ENCODE measurements at regions not wholly inside any gene's neighbourhood (a gene's known extent, or its start where the extent isn't known, plus 50 kb on each side); places are given as distances from the start of the nearest gene placed in this dataset.
"Not testable (repeated sequence)": the region's sequence is repeated elsewhere in the genome, so short reads cannot be mapped to it uniquely, and the experiment has no call there.

DNA sequence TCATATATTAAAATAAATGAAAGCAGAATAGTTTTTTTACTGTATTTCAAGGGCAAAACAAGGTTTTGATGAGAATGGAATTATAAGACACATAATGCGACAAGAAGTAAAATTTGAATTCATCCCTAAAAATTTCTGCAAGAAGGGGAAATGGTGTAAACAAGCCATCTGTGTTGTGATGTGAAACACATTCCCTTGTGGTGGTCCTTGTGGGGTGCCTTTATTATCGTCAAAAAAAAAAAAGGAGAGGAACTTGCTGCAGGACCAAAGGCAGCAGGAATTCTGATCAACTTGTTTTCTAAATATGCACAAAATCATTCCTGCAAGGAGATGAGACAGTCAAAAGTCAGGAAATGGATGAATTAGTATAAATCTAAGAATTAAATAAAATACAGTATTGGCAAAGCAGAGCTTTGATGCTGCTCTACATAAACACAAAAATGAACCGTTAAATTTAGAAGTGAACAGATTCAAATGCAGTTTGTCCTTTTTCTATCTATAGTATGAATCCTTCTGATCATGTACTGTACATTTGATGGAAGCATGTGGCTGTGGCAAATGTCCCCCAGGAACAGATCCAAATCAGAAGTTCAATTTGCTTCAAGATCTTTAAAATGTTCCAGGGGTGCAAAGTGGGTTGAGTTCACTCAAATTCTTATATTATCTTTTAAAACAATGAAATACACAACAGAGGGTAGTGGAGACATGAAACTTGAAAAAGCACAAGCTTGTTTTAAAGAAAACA, 818.8 kb downstream of the PLCL1 start:
- Histone ChIP-seq H3K4me3 (no peak overlapping the region), H3K27ac (no peak overlapping the region)
- TF ChIP-seq, protein P1, sequence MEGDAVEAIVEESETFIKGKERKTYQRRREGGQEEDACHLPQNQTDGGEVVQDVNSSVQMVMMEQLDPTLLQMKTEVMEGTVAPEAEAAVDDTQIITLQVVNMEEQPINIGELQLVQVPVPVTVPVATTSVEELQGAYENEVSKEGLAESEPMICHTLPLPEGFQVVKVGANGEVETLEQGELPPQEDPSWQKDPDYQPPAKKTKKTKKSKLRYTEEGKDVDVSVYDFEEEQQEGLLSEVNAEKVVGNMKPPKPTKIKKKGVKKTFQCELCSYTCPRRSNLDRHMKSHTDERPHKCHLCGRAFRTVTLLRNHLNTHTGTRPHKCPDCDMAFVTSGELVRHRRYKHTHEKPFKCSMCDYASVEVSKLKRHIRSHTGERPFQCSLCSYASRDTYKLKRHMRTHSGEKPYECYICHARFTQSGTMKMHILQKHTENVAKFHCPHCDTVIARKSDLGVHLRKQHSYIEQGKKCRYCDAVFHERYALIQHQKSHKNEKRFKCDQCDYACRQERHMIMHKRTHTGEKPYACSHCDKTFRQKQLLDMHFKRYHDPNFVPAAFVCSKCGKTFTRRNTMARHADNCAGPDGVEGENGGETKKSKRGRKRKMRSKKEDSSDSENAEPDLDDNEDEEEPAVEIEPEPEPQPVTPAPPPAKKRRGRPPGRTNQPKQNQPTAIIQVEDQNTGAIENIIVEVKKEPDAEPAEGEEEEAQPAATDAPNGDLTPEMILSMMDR (IDR thresholded peaks at IDR 0.05), result no peak
- DNase-seq (ENCODE audit: low spot score), result no peak

DNA sequence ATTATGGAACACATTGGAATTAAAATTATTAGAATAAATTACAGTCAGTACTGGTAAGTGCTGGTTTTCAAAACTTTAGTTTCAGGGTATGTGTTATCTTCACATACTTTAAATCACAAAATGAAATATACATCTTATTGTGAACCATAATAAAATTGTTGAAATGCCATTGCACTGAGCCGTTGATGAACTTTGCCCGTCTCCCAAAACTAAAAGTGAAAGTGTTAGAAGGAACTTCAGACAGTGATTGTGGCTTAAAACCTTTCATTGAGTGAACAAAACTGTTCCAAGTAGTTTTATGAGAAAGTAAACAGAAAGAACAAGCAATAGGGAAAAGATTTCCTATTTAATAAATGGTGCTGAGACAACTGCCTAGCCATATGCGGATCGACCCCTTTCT, 811.6 kb downstream of the PLCL1 start:
- Histone ChIP-seq H3K4me3 (no peak overlapping the region), H3K27ac (no peak overlapping the region)
- TF ChIP-seq, protein P1 (IDR thresholded peaks at IDR 0.05), result no peak
- DNase-seq (ENCODE audit: low spot score), result no peak

DNA sequence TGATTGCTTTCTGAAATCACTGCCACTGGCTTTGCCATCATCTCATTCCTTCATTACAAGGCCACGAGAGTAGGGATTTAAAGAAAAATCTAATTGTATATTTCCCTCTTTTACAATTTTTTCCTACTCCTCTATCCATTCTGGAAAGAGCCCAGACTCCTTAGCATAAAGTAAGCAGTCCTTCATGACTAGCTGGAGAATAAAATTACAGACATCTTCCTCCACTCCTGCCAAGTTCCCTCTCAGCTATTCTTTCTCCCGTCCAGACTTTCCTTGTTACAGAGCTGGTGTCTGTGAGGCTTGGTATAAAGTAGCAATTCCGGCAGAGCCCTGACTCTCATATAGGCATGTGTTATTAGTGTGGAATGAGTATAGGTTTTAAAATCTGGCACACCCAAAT, 806.8 kb downstream of the PLCL1 start:
- TF ChIP-seq, protein P1 (IDR thresholded peaks at IDR 0.05), result no peak
- Histone ChIP-seq H3K27ac (no peak overlapping the region), H3K4me3 (no peak overlapping the region)
- DNase-seq (ENCODE audit: low spot score), result no peak

DNA sequence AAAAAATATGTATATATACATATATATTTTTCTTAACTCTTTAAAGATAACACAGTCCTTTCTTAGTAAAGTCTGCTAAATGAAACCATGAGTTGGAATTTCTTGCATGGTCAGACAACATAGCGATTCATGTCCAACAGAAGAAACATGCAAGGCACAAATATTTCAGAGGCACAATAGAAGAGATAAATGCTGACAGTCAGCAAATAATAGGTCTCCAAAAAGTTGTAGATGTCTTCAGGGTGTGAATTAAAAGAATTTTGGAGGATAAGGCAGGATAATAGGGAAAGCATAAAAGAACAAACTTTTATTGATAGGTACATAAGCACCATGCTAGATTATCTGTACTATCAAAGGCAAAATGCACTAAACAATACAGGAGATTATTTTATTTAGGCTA, 800.2 kb downstream of the PLCL1 start:
- Histone ChIP-seq H3K27ac (no peak overlapping the region), H3K4me3 (no peak overlapping the region)
- TF ChIP-seq, protein P1 (IDR thresholded peaks at IDR 0.05), result no peak
- no peak for DNase-seq (ENCODE audit: low spot score)

DNA sequence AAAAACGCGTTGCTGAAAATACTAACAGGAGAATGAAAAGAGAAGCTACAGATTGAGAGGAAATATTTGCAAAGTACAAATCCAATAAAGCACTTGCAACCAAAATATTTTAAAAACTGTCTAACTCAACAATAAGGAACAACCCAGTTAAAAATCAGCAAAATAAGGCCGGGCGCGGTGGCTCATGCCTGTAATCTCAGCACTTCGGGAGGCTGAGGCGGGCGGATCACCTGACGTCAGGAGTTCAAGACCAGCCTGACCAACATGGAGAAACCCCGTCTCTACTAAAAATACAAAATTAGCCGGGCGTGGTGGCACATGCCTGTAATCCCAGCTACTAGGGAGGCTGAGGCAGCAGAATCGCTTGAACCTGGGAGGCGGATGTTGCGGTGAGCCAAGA, 798.6 kb downstream of the PLCL1 start:
- DNase-seq (ENCODE audit: low spot score); H3K4me3 ChIP-seq; H3K27ac ChIP-seq: not testable (repeated sequence)

DNA sequence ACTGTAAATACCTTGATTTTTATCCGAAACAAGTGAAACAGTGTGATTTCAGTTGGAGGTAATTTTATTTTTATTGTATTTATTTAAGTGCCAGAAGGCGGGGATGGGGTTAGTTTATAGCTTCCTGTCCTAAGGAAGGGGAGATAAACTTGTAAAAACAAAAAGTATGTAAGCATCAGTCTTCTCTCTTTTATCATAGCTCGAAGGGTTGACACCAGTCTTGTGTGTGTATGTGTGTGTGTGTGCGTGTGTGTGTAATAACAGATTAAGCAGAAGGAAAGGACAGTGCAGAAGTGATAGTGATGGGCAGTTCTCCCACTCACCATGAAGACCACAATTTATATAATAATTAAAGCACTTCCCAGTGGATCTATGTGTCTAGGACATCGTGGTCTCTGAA, 793.3 kb downstream of the PLCL1 start:
- no peak overlapping the region for H3K4me3 ChIP-seq
- DNase-seq (ENCODE audit: low spot score), result no peak
- TF ChIP-seq, protein P1 (IDR thresholded peaks at IDR 0.05), result no peak
- no peak overlapping the region for H3K27ac ChIP-seq

DNA sequence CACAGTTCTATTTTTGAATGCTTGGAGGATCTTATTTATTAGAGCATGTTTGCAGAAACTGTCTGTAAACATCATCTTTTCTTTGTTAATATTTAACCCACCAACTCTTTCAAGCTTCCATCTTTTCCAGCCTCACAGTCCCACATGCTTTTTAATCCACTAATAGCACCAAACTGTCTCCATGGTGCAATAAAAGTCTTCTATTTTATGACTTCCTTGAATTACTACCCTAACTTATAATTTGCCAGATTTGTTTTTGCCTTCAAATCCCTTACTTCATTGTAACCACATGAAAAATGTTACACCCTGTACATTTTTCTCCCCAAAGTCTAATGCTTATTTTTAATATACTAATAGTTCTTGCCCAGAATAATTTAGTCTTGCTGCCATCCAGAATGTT, 792.6 kb downstream of the PLCL1 start:
- H3K27ac ChIP-seq, result no peak overlapping the region

More for the DNA sequence above, 792.6 kb downstream of the PLCL1 start:
- TF ChIP-seq, protein P1 (IDR thresholded peaks at IDR 0.05), result no peak
- H3K4me3 ChIP-seq, result no peak overlapping the region
- DNase-seq (ENCODE audit: low spot score), result no peak
